DOHH2 (cell line): ENCODE measurements at regions not wholly inside any gene's neighbourhood (a gene's known extent, or its start where the extent isn't known, plus 50 kb on each side); places are given as distances from the start of the nearest gene placed in this dataset.

Experiments used
- H3F3A ChIP-seq: fragments of 200-600 bp; sonication (generic), shearing (Covaris generic); 2 replicates; pipeline ENCODE4 v1.6.0; 2016; ENCODE audit warnings: antibody characterized with exemption, mild to moderate bottlenecking; ENCODE audit not compliant: control insufficient read depth, insufficient read depth
- H3K27ac ChIP-seq: fragments of 200-600 bp; sonication (generic); 2 replicates; pipeline ENCODE4 v1.5.1; 2014; ENCODE audit warnings: low read depth, mild to moderate bottlenecking, low read length, moderate library complexity
- H3K27me3 ChIP-seq: fragments of 200-600 bp; sonication (generic); 2 replicates; pipeline ENCODE4 v1.6.1; 2014; ENCODE audit warnings: mild to moderate bottlenecking, low read length, mixed read lengths; ENCODE audit not compliant: control insufficient read depth
- H3K36me3 ChIP-seq: fragments of 200-600 bp; sonication (generic); 2 replicates; pipeline ENCODE4 v1.6.1; 2014; ENCODE audit warnings: mild to moderate bottlenecking, low read length, moderate library complexity, mixed read lengths; ENCODE audit not compliant: control insufficient read depth
- H3K4me1 ChIP-seq: fragments of 200-600 bp; sonication (generic); 2 replicates; pipeline ENCODE4 v1.6.1; 2014; ENCODE audit warnings: mild to moderate bottlenecking, low read length, mixed read lengths; ENCODE audit not compliant: control insufficient read depth
- H3K4me2 ChIP-seq: fragments of 200-600 bp; sonication (generic); 2 replicates; pipeline ENCODE4 v1.6.0; 2014; ENCODE audit warnings: mild to moderate bottlenecking, low read length, moderate library complexity
- H3K4me3 ChIP-seq: fragments of 200-600 bp; sonication (generic); 2 replicates; pipeline ENCODE4 v1.5.1; 2014; ENCODE audit warnings: mild to moderate bottlenecking, low read length, mixed read lengths
- H3K79me2 ChIP-seq: fragments of 200-600 bp; sonication (generic); 2 replicates; pipeline ENCODE4 v1.6.1; 2014; ENCODE audit warnings: mild to moderate bottlenecking, low read length, mixed read lengths; ENCODE audit not compliant: control insufficient read depth
- H3K9me2 ChIP-seq: fragments of 200-600 bp; sonication (generic); replicated peaks from 2 replicates; pipeline ENCODE4 v1.6.1; 2014; ENCODE audit warnings: mild to moderate bottlenecking, low read length, mixed read lengths; ENCODE audit not compliant: control insufficient read depth
- H3K9me3 ChIP-seq: fragments of 200-600 bp; sonication (generic); 2 replicates; pipeline ENCODE4 v1.6.1; 2014; ENCODE audit warnings: antibody characterized with exemption, low read length, mixed read lengths; ENCODE audit not compliant: control insufficient read depth, insufficient read depth
- H4K20me1 ChIP-seq: fragments of 200-600 bp; sonication (generic); 2 replicates; pipeline ENCODE4 v1.6.0; 2014; ENCODE audit warnings: low read depth, mild to moderate bottlenecking, antibody characterized with exemption, low read length, moderate library complexity; ENCODE audit not compliant: control insufficient read depth, insufficient read depth
- EZH2phosphoT487 ChIP-seq: fragments of 200-600 bp; sonication (generic); IDR thresholded peaks from 2 replicates; pipeline ENCODE4 v1.6.1; 2017; ENCODE audit warnings: borderline replicate concordance, mild to moderate bottlenecking, antibody characterized with exemption, low read length, moderate library complexity, mixed read lengths
- TF ChIP-seq, protein P1 (sequence below): fragments of 200-600 bp; sonication (generic); IDR thresholded peaks from one replicate; pipeline ENCODE4 v1.5.1; 2014; ENCODE audit warnings: antibody characterized with exemption, mild to moderate bottlenecking, low read depth, low read length; ENCODE audit not compliant: poor library complexity, severe bottlenecking

DNA sequence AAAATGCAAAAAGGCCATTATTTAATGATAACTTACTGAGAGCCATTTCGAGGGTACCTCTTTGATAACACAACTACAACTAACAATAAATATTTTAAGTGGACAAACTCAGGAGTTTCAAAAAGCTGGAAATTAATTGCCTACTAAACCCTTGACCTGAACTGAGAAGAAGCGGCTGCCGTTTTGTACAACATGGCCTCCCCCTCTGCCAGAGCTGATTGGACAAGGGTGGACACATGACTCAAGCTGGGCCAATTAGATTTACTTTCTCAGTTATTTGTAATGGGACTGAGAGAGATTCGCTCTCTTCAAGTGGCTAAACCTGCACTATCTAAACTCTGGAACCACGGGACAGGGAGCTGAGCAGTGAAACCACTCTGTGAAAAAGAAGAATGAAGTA, 135.9 kb upstream of the SERPINE2 start:
- Histone ChIP-seq H3K4me1 (no peaks in the 10 kb centered on the region), H3F3A (no peaks in the 10 kb centered on the region), H3K27me3 (no peaks in the 10 kb centered on the region), H3K27ac (no peak overlapping the region), H3K79me2 (no peaks in the 10 kb centered on the region), H3K9me2 (no peaks in the 10 kb centered on the region), H3K4me3 (no peak overlapping the region), H3K36me3 (no peaks in the 10 kb centered on the region), H4K20me1 (no peaks in the 10 kb centered on the region), H3K4me2 (no peak overlapping the region), H3K9me3 (no peaks in the 10 kb centered on the region)
- TF ChIP-seq, protein P1, sequence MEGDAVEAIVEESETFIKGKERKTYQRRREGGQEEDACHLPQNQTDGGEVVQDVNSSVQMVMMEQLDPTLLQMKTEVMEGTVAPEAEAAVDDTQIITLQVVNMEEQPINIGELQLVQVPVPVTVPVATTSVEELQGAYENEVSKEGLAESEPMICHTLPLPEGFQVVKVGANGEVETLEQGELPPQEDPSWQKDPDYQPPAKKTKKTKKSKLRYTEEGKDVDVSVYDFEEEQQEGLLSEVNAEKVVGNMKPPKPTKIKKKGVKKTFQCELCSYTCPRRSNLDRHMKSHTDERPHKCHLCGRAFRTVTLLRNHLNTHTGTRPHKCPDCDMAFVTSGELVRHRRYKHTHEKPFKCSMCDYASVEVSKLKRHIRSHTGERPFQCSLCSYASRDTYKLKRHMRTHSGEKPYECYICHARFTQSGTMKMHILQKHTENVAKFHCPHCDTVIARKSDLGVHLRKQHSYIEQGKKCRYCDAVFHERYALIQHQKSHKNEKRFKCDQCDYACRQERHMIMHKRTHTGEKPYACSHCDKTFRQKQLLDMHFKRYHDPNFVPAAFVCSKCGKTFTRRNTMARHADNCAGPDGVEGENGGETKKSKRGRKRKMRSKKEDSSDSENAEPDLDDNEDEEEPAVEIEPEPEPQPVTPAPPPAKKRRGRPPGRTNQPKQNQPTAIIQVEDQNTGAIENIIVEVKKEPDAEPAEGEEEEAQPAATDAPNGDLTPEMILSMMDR = no peak
- no peak for TF ChIP-seq EZH2phosphoT487

DNA sequence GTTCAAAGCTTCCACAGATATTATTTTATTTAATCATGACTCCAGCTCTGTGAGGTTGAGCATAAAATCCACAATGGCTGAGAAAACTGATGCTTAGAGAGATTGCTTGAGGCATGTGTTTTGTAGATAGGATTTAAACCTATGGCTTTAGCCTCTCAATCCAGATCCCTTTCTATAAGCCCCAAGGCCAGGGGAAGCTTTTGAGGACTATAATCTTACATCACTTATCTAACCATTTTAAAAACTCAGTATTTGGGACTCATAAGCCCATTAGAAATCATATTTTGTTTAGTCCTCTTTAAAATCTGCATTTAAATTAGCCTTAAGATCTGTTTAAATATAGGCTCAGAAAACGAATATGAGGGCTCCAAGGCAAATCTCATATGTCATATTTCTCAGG, 135.4 kb upstream of the SERPINE2 start:
- Histone ChIP-seq H3K4me2 (no peak overlapping the region), H4K20me1 (no peaks in the 10 kb centered on the region), H3F3A (no peaks in the 10 kb centered on the region), H3K27me3 (no peaks in the 10 kb centered on the region), H3K9me2 (no peaks in the 10 kb centered on the region), H3K4me3 (no peak overlapping the region), H3K79me2 (no peaks in the 10 kb centered on the region), H3K27ac (no peak overlapping the region), H3K4me1 (no peaks in the 10 kb centered on the region), H3K36me3 (no peaks in the 10 kb centered on the region), H3K9me3 (no peaks in the 10 kb centered on the region)
- no peak for TF ChIP-seq EZH2phosphoT487
- TF ChIP-seq, protein P1 = no peak

DNA sequence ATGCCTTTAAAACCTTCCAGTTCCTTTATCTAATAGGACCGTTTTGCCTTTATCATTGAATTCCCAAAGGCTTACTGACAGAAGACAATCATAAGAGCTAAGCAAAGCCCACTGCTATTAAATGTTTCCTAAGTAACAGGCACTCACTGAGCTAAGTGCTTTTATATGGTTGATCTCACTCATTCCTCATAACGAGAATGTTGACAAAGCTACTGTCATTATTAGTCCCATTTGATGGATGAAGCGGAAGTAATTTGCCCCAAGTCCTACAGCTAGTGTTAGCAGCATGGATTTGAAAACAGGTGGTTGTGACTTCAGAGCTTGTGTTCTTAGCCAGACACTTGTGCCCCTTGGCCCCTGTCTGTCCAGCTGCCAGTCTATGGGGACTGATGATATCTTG, 134.8 kb upstream of the SERPINE2 start:
- Histone ChIP-seq H4K20me1 (no peaks in the 10 kb centered on the region), H3K27ac (no peak overlapping the region), H3K4me3 (no peak overlapping the region), H3K79me2 (no peaks in the 10 kb centered on the region), H3F3A (no peaks in the 10 kb centered on the region), H3K27me3 (no peaks in the 10 kb centered on the region), H3K9me2 (no peaks in the 10 kb centered on the region), H3K36me3 (no peaks in the 10 kb centered on the region), H3K4me2 (no peak overlapping the region), H3K4me1 (no peaks in the 10 kb centered on the region), H3K9me3 (no peaks in the 10 kb centered on the region)
- TF ChIP-seq, protein P1 = no peak
- no peak for TF ChIP-seq EZH2phosphoT487

DNA sequence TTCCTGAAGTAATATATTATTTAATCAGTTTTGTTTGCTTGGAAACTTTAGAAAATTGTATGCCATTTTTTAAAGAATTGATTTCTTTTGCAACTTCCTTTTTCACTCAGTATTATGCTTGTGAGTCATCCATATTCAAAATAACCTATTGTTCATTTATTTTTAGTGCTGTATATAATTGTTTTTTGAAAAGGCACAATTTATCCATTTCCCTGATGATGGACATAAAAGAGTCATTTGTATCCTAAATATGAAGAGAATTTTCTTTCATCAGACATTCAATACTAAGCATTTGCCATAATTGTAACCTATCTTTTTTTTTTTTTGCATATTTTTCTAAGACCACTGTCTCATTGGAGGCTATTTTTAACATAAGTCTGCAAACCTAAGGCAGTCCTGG, 134.1 kb upstream of the SERPINE2 start:
- no peaks in the 10 kb centered on the region for H3K27me3 ChIP-seq
- no peaks in the 10 kb centered on the region for H3K9me3 ChIP-seq
- H3F3A ChIP-seq = no peaks in the 10 kb centered on the region
- no peaks in the 10 kb centered on the region for H4K20me1 ChIP-seq
- H3K4me3 ChIP-seq = no peak overlapping the region
- H3K4me1 ChIP-seq = no peaks in the 10 kb centered on the region
- no peaks in the 10 kb centered on the region for H3K9me2 ChIP-seq
- no peaks in the 10 kb centered on the region for H3K79me2 ChIP-seq
- TF ChIP-seq, protein P1 = no peak
- no peak for TF ChIP-seq EZH2phosphoT487
- H3K4me2 ChIP-seq = no peak overlapping the region
- no peaks in the 10 kb centered on the region for H3K36me3 ChIP-seq
- H3K27ac ChIP-seq = no peak overlapping the region
